T follicular helper cell (primary cell): ENCODE measurements at regions not wholly inside any gene's neighbourhood (a gene's known extent, or its start where the extent isn't known, plus 50 kb on each side); places are given as distances from the start of the nearest gene placed in this dataset.

Experiments
- DNase-seq: peaks from one replicate; pipeline ENCODE4 v3.0.0-alpha.2; 2020; ENCODE audit warnings: low read depth

DNA sequence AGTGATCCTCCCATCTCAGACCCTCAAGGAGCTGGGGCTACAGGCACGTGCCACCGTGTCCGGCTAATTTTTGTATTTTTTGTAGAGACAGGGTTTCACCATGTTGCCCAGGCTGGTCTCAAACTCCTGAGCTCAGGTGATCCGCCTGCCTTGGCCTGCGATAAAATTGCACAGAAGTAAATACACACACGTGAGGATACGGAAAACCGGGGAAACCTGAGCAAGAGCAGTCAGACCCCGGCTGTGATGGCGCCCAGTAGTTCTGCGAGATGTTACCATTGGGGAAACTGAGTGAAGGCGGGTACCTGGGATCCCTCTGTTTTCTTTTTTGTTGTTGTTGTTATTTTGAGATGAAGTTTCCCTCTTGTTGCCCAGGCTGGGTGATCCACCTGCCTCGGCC lies 114.9 kb downstream of the C9orf50 start:
- DNase-seq, result no peak

DNA sequence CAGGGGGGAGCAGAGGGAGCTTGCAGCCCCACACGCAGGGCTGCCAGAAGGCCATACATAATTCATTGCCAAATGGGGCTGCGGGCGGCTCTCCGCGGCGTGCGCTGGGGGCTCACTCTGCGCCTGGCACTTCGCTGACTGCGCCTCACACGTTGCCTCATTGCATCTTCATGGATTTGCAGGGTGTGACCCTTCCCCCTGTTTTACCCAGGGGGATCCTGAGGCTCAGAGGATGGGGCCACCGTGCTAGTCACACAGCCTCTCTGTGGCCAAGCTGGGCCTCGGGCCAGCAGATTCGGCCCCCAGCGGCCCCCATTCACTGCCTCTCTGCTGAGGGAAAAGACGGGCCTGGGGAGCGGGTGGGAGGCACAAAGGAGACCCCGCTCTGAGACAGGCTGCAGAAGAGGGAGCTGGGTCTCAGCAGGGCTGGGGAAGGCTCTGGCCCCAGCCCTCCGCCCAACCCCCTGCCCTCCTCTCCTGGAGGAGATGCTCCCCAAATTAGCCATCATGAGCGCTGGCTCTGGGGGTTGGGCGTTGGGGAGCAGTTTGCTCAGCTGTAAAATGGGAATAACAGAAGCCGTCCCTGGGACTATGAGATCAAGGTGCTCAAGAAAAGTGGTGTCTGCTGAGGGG lies 115.5 kb downstream of the C9orf50 start:
- no peak for DNase-seq

DNA sequence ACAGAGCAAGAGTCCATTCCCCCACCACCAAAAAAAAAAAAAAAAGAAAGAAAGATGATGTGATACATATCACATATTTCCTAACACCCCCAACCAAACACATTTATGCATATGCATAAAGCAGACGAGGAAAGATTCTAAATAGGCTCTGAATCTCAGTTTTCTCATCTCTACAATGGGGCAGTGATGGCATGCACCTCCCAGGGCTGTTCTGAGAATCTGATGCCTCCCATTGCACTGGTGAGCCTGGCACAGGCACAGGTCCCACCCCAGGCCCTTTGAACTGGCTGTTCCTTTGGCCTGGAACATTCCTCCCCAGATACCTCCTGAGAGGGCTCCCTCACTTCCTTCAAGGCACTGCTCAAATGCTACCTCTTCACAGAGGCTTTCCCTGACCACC lies 116.5 kb downstream of the C9orf50 start:
- DNase-seq, result no peak

DNA sequence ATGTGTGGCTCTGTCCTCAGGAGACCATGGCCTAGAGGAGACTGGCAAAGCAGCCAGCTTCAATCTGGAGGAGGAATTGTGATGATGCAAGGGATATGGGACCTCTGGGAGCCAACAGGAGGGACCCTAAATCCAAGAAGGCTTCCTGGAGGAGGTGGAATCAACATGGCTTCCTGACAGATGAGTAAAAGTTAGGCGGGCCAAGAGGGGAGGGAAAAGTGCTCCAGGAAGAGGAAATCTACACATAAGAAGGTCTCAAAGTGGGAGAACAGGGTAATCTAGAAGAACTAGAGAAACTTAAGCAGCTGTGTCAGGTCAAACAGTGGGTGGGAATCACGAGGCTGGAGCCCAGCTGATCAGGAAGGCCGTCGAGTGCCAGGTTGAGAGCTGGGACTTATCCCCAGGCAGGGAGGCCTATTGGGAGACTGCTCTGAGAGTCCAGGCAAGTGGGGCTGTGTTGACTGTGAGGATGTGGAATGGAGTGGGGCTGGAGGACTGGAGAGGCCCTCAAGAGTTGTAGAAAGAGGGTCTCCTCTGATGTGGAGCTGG lies 119.1 kb downstream of the C9orf50 start:
- DNase-seq, result no peak

DNA sequence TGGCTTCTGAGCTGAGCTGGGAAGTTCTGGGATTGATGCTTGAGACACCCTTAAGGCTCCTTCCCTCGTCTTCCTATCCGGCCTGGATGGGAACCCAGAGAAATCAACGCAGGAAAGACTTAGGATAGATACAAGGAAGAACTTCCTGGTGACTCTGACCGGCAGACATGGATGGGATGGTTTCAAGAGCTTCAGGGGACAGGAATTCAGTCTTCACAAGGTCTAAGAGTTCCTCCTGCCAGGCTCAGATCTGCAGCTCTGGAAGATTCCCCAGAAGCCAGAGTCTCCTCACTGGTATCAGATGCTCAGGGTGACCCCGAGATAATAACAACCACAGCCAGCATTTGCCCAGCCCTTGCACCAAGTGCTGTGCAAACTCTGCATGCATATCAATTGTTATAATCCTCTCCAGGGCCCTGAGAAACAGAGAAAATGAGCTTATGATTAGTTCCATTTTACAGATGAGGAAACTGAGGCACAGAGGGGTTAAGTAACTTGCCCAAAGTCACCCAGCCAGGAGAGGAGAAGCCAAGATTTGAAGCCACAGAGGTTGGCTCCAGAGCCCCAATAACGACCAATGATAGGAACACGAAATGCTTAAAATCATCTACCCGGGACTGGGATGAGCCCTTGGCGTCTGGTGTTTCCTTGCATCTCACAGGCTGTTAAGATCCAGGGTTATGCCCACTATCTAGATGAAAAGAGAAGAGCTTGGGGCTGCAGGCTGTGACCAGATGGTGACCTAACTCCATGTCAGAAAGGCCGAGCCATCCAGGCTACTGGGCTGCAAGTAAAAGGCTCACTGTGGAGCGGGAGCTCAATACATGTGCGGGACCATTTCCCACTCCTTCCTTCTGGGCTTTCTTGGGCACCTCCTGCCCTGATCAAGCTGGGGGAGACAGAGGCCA lies 119.8 kb downstream of the C9orf50 start:
- DNase-seq, result no peak

DNA sequence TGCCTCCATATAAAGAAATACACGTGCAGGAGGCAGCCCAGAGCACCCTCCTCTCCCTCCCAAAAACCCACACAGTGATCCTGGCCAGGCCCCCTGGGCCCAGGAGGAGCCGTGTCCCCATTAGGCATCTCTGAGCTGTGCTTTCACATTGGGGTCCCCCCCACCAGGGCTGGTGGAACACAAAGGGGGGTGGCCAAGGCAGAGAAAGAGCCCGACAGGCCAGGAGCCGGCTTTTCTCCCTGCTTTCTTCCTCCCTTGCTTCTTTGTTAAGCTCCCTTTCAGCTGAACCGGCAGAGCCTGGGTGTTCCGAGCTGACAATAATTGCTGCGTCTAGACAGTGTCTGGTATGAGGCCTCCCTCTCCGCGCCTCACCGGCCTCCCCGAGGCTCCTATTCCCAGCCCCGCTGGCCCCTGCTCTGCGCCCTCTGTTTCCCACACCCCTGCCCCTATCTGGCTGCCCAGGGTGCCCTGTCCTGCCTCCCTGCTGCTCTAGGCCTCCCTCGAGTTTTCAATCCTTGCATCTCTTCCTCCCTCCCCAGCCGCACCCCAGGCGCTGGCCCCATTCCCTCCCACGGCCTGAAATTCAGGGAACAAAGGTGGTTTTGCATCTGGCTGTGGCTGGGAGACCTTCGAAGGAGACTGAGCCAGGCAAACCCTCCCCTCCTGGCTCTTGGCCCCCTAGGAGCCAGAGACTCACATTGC lies 120.6 kb downstream of the C9orf50 start:
- no peak for DNase-seq

DNA sequence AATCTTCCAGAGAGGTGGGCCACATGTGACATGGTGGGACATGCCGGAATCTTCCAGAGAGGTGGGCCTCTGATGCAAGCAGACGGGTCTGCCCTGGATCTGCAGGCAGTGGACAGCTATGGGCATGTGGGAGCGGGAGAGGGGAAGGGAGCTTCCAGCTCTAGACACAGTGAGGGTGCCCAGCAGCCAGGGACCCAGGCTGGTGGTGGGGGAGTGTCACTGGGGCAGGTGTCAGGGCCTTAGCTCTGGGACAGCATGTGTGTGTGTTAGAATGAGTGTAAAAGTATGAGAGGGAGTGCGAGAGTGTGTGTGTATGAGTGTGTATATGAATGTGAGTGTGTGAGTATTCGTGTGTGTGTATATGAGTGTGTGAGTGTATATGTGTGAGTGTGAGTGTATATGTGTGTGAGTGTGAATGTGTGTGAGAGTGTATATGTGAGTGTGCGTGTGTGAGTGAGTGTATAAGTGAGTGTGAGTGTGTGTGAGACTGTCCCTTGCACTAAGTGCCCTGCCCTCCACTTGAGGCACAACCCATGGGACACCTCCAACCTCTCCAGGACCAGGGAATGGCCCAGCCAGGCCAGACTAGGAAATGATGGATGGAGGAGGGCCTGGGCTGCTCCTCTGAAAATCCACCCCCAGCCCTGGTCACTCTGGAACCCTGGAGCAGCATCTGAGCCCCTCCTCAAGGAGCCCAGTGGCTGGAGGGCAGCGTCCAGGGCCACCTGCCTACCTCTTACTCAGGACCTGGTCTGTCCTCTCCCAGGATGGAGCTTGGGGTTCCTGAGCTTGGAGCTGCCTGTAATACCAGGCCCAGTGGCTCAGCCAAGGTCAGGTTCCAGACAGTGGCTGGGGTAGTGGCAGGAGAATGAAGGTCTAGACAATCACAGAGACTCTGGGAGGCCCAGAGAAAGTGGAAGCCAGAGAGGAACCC lies 122.2 kb downstream of the C9orf50 start:
- DNase-seq, result no peak

DNA sequence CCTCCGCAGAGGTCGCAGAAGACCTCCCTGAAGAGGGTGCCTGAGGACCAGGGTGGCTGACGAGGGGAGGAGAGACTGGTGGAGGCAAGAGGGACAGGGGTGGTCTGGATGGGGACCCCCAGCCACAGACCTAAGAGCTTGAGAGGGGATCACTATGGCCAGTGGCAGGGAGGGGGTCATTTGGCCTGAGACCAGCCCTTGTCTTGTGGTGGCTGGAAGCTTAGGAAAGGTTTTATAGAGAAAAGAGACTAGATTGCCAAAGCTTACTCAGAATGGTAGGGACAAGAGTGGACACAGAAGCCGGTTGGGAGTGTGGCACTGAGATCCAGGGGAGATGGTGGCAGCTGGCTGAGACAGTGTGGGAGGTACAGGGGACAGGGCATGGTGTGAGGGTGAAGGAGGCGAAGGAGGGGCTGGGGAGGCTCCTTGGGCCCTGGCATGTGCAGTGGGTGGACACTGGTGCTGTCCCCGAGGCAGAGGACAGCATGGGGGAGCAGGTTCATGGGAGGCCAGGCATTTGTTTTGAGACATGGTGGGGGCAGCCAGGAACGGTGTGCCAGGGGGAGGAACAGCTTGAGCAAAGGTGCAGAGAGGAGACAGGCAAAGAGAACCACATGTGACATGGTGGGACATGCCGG lies 123.0 kb downstream of the C9orf50 start:
- DNase-seq, result no peak

DNA sequence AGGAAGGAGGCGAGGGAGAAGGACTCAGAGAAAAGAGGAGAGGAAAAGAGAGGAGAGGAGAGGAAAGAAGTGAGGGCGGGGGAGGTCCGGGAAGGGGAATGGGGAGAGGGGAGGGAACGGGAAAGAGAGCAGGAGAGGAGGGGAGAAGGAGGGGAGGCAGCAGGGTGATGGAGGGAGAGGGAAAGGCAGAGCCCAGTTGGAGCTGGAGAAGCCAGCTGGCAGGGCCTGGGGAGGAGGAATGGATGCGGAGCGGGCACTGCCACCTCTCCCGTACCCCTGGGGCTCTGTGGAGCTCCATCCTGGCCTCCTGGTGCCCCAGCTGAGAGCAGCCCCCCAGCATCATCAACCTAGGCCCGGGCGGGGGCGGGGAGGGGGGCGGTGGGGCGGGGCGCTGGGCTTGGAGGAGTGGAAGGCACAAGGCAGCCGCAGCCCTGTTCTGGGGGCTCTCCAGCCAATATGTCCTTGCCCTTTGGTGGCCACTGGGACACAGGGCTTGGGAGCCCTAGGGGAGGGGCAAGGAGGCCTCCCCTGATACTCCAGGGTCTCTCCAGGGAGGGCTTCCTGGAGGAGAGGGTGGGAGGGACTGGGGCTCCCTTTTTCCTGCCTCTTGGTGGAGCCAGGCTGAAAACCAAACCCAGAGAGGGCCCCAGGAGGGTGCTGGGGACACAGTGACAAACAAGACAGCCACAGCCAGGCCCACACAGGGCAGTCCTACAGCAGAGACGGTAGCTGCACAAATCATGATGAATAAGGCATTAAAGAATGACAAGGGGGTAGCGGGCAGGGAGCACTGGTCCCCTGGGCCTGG lies 123.7 kb downstream of the C9orf50 start:
- no peak for DNase-seq

DNA sequence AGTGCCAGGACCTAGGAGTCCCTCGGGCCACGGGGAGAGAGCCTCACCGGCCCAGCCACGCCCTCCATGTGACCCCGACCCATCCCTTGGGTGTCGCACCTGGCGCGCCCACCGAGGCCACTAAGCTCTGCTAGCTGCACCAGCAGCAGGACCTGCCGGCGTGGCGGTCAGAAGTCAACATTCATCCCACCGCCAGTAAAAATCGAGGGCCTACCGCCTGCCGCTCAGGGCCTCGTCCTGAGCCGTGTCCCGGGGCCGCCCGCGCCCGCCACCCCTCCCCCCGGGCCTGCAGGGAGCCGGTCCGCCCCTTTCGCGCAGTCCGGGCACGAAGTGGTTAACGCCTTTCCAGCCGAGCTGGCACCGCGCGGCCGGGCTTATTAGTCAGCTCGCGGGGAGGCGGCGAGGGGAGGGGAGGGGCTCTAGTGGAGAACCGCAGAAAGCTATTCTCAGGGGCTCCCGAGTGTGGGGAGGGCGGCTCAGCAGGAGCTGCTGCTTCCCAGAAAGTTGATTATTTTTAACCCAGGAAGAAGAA lies 124.4 kb downstream of the C9orf50 start:
- peak; percentile 65 for DNase-seq

DNA sequence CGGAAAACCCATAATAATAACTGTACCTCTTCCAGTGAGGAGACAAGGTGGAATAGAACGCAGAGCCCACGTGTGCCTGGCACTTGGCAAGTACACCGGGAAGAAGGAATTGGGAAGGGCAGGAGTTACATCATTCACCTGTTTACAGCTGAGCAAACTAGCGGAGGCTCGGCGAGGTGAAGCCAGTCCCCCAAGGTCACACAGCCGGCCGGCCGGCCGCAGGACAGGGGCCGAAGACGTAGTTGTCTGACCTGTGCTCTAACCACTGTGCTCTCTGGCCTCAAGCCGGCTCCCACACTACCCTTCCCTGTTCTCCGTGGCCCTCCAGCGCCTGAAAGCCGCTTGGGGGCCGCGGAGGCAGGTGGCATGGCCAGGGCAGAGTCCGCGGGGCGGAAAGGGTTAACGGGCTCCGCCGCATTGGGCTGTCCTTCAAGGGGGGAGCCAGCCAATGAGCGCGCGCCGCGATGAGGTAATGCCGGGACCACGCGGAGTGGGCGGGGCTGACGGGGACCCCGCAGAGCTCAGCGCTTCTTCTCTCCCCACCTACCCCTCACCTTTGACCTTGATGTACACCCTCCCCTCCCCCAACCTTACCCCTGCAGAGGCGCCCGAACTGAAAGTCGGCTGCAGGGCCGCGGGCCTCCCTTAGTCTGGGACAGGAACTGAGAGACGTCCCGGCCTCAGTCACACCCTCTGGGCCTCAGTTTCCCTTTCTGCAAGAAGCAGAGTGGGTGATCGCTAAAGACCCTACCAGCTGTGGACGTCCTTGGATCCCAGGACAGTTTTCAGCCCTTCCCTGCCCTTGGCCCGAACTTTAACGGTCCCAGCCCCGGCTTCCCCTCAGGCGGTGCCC lies 125.1 kb downstream of the C9orf50 start:
- peak; percentile 69 for DNase-seq

DNA sequence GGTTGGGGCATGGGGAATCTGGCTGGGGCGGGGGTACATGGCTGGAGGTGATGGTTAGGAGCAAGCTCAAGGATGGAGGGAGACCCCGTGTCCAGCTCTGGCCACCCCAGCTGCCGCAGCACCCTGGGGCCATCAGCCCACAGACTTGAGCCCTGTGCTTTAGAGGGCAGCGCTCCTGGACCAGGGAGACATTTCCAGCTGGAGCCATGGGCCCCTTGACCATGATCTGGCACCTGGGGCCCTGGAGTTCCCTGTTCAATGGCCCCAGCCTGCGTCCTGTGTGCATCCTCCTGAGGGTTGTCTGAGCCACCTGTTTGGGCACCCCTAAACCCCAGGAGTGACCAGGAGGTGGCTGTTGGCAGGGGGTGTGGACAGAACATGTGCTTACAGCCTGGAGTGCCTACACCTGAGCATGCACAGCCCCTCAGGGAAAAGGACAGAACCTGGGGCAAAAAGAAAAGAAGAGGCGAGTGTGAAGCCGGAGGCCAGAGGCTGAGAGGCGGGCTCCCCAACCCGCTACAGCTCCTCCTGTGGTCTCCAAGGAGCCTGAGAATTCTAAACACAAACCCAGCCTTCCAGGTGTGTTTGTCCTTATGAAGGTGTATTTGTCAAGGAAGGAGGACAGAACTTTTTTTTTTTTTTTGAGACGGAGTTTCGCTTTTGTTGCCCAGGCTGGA lies 126.7 kb downstream of the C9orf50 start:
- DNase-seq, result no peak

DNA sequence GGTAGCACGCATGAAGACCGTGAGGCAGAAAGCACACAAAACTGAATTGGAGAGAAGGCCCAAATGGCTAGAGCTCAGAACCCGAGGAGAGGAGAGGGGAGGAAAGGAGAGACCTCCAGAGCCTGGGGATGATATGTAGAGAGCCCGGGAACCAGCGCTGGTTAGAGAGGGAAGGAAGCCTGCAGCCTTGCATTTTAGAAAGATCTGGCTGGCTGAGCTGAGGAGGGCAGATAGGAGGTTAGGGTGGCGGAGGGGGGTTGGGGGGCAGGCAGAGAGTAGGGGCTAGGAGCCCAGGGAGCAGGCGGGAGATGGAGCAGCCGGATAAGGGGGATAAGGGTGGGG lies 127.2 kb downstream of the C9orf50 start:
- DNase-seq, result no peak

DNA sequence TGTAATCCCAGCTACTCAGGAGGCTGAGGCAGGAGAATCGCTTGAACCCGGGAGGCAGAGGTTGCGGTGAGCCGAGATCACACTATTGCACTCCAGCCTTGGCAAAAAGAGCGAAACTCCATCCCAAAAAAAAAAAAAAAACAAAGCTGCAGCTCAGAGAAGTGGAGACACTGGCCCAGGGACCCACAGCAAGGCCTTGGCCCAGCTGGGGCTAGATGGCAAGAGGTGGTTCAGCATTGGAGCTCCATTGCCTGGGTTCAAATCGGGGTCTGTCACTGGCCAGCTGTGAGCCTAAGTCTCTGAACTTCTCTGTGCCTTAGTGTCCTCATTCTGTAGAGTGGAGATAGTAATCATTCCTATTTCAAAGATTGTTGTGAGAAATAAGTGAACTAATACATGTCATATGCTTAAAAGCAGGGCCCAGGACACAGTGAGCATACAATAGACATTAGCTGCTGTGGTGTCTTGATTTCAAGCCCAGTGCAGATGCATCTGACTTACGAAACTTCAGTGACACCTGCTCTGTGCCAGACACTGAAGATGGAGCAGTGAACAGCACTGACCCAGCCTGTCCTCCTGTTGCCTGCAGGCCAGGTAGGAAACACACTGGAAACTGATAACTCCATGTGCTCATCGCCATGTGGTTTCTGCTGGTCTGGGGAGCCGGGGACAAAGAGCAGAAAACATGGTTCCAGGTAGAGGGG lies 127.7 kb downstream of the C9orf50 start:
- DNase-seq, result no peak

DNA sequence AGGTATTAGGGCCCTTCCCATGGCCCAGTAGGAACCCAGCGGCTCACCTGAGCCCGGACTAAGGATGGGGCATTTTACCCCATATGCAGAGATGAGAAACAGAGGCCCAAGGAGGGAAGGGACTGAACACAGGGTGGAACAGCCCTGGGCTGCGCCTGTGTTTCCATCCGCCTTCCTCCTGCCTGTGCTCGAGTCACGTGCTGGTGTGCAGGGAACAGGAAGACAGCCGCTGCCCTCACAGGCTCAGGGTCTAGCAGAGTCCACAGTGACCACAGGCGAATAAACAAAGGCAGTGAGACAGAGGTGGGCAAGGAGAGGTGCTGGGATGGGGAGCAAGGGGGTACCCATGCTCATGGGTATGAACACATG lies 129.4 kb downstream of the C9orf50 start:
- DNase-seq, result no peak

DNA sequence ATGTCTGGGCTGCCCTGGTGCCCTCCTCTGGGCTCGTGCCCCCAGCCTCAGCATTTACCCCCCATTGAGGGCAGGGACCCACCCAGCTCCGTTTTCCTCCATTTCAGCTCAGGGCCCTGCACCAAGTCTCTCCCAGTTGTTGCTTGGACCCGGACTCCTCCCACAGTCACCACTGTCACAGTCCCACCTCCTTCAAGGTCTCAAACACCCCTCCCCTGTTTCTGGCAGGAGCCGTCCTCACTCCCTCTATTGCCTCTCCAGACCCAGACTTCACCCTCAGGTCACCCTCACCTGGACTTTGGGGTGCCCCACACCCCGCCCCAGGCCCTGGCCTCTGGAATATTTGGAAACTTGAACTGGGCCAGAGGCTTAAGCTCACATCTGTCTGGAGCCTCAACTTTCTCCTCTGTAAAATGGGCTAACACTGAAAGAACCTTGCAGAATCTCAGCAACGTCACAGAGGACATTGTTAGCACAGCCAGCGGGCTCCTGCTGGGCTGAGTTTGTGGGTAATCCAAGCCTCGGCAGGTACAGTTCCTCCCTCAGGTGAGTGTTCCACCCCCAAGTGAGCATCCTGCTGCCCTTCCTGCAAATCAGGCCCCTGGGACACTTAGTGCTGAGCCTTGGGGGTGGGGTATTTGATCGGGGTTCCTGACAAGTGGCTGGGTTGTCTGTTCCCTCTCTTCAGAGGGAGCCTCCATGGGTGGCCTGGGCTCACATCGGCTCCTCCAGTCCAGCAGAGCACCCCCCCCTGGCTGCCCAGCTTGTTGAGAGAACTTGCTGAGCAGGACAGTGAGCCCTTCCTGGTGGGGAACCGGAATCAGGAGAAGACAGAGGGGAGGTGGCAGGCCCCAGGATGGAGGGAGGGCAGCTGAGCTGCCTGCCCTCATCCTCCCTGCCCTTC lies 130.1 kb downstream of the C9orf50 start:
- no peak for DNase-seq
